Activated CD8-positive, alpha-beta T cell treated with anti-CD3 and anti-CD28 coated beads for 36 hours (primary cell): ENCODE measurements at regions not wholly inside any gene's neighbourhood (a gene's known extent, or its start where the extent isn't known, plus 50 kb on each side); places are given as distances from the start of the nearest gene placed in this dataset.

Source experiments
- ATAC-seq: fragments of 200-7000 bp; cut with Tn5 transposase; one replicate; pipeline ENCODE4 v1.10.0; 2021; ENCODE audit warnings: mild to moderate bottlenecking, moderate library complexity
- CTCF ChIA-PET: fragments of 350-600 bp; sonication (Branson Sonifier 250); formaldehyde crosslinking; loops from one replicate; lab custom pipeline; 2021; ENCODE audit warnings: antibody characterized with exemption; lab: Charles Lee
- POLR2A ChIA-PET: fragments of 350-600 bp; sonication (Branson Sonifier 250); formaldehyde crosslinking; loops from one replicate; lab custom pipeline; 2021; ENCODE audit warnings: antibody characterized with exemption; lab: Charles Lee
- DNase-seq: peaks from one replicate; pipeline ENCODE4 v3.0.0-alpha.2; 2020
- H3K27ac Mint-ChIP-seq: one replicate; pipeline ENCODE4 v1.8.0; 2021; ENCODE audit warnings: mild to moderate bottlenecking, mixed read lengths
- H3K27me3 Mint-ChIP-seq: one replicate; pipeline ENCODE4 v1.8.0; 2021; ENCODE audit warnings: mixed read lengths
- H3K36me3 Mint-ChIP-seq: one replicate; pipeline ENCODE4 v1.8.0; 2021; ENCODE audit warnings: low read depth, mixed read lengths
- H3K4me1 Mint-ChIP-seq: one replicate; pipeline ENCODE4 v1.8.0; 2021; ENCODE audit warnings: low read depth, mixed read lengths
- H3K4me3 Mint-ChIP-seq: one replicate; pipeline ENCODE4 v1.8.0; 2021; ENCODE audit warnings: mild to moderate bottlenecking, moderate library complexity, mixed read lengths
- H3K9me3 Mint-ChIP-seq: one replicate; pipeline ENCODE4 v1.8.0; 2021; ENCODE audit warnings: mixed read lengths
- intact Hi-C: fragments of 100-400 bp; cut with micrococcal nuclease; formaldehyde crosslinking; loops from one replicate; pipeline ENCODE4 v1.10.0; 2022
- TF ChIP-seq, protein P1 (sequence below): fragments of 200-600 bp; IDR thresholded peaks from one replicate; pipeline ENCODE4 v1.8.0; 2022; ENCODE audit warnings: antibody characterized with exemption, mild to moderate bottlenecking

DNA sequence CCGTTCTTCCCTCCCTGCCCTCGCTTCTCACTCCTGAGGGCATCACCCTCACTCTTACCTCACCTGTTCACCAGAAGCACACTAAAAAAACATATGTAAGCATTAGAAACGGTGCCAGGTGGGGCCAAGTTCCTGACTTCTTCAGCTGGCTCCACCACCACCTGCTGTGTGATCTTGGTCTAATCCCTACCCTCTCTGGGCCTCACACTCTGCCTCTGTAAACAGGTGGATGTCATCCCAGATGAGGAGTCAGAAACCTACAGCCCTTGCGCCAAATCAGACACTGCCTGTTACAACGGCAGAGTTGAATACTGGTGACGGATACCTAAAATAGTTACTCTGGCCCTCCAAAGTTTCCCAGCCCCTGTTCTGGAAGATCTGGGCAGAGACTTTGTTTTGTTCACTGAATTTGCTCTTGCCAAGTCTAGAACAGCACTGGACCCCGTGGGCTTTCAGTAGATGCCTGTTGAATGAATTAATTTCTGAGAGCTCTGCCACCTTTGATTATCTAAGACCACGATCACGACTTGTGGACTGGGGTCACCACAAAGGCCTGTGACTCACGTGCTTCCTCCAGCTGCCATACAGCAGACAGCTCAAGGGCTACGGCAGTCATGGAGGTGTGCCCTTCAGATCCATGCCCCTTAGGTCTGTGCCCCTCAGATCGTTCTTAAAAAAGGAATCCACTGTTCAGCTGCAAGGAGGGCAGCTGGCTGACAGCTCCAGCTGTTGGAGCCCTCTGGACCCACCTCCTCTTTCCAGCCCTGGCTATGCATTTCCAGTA lies 71.9 kb downstream of the GSC start:
- CTCF ChIA-PET = interaction anchor here (1.2 kb wide), 1 partner anchor 8 kb away, joined by 4 read pairs; no protein-coding TSS in a partner anchor

DNA sequence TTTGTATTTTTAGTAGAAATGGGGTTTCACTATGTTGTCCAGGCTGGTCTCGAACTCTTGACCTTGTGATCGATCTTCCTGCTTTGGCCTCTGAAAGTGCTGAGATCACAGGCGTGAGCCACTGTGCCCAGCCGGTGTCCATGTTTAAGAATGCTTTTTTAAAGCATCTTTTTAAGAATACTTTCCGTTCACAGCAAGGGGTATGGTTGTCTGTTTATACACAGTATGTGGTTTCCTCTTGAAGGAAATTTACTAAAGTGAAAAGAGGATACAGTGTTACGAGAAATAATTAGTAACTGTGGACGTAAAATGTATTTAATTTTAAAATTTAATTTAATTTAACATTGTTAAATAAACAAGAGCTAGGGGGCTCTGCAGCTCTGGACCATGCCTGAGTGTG lies 73.4 kb downstream of the GSC start:
- no peaks in the 10 kb centered on the region for H3K4me1 Mint-ChIP-seq
- no peak for DNase-seq
- H3K27ac Mint-ChIP-seq = no peak overlapping the region
- no peak for ATAC-seq
- H3K9me3 Mint-ChIP-seq = no peaks in the 10 kb centered on the region
- intact Hi-C loops = loop anchor here (10.0 kb wide), 1 partner anchor 398 kb away; no protein-coding TSS in a partner anchor
- ChIA-PET CTCF (no interaction called here), POLR2A (no interaction called here)
- TF ChIP-seq, protein P1, sequence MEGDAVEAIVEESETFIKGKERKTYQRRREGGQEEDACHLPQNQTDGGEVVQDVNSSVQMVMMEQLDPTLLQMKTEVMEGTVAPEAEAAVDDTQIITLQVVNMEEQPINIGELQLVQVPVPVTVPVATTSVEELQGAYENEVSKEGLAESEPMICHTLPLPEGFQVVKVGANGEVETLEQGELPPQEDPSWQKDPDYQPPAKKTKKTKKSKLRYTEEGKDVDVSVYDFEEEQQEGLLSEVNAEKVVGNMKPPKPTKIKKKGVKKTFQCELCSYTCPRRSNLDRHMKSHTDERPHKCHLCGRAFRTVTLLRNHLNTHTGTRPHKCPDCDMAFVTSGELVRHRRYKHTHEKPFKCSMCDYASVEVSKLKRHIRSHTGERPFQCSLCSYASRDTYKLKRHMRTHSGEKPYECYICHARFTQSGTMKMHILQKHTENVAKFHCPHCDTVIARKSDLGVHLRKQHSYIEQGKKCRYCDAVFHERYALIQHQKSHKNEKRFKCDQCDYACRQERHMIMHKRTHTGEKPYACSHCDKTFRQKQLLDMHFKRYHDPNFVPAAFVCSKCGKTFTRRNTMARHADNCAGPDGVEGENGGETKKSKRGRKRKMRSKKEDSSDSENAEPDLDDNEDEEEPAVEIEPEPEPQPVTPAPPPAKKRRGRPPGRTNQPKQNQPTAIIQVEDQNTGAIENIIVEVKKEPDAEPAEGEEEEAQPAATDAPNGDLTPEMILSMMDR = no peak
- H3K36me3 Mint-ChIP-seq = no peaks in the 10 kb centered on the region
- H3K4me3 Mint-ChIP-seq = no peak overlapping the region
- peaks cover 3% of the 10 kb centered on the region for H3K27me3 Mint-ChIP-seq

More for the DNA sequence above, 71.9 kb downstream of the GSC start:
- Mint-ChIP-seq H3K9me3 (no peaks in the 10 kb centered on the region), H3K4me3 (no peak overlapping the region), H3K36me3 (no peaks in the 10 kb centered on the region), H3K4me1 (no peaks in the 10 kb centered on the region), H3K27me3 (no peaks in the 10 kb centered on the region), H3K27ac (no peak overlapping the region)
- POLR2A ChIA-PET = no interaction called here
- TF ChIP-seq, protein P1 = no peak
- ATAC-seq (no peak), DNase-seq (no peak)
- intact Hi-C loops = loop anchor here (10.0 kb wide), 1 partner anchor 397 kb away; no protein-coding TSS in a partner anchor

- Mint-ChIP-seq H3K4me3 (no peak overlapping the region), H3K27me3 (peaks cover 8% of the 10 kb centered on the region)
- POLR2A ChIA-PET = no interaction called here
Measured at GRCh38 chr14:94695231-94695630, 74.7 kb downstream of the GSC start.

GRCh38 chr14:94691660-94692034 lies 78.3 kb downstream of the GSC start:
- peaks cover 21% of the 10 kb centered on the region for H3K27me3 Mint-ChIP-seq
- TF ChIP-seq, protein P1 = no peak
- ATAC-seq = no peak
- no peak for DNase-seq
- H3K9me3 Mint-ChIP-seq = no peaks in the 10 kb centered on the region
- H3K4me1 Mint-ChIP-seq = no peaks in the 10 kb centered on the region
- ChIA-PET CTCF (no interaction called here), POLR2A (no interaction called here)
- intact Hi-C loops = loop anchor here (10.0 kb wide), 1 partner anchor 403 kb away; no protein-coding TSS in a partner anchor
- no peak overlapping the region for H3K4me3 Mint-ChIP-seq
- no peak overlapping the region for H3K27ac Mint-ChIP-seq
- H3K36me3 Mint-ChIP-seq = no peaks in the 10 kb centered on the region

More at GRCh38 chr14:94695231-94695630, 74.7 kb downstream of the GSC start:
- DNase-seq = no peak
- H3K9me3 Mint-ChIP-seq = no peaks in the 10 kb centered on the region
- intact Hi-C loops = loop anchor here (10.0 kb wide), 1 partner anchor 400 kb away; no protein-coding TSS in a partner anchor
- ATAC-seq = no peak
- CTCF ChIA-PET = no interaction called here
- no peaks in the 10 kb centered on the region for H3K36me3 Mint-ChIP-seq
- H3K4me1 Mint-ChIP-seq = no peaks in the 10 kb centered on the region
- TF ChIP-seq, protein P1 = no peak
- no peak overlapping the region for H3K27ac Mint-ChIP-seq
